DOHH2 (cell line): ENCODE measurements at regions not wholly inside any gene's neighbourhood (a gene's known extent, or its start where the extent isn't known, plus 50 kb on each side); places are given as distances from the start of the nearest gene placed in this dataset.

Source experiments
- H3F3A ChIP-seq: fragments of 200-600 bp; sonication (generic), shearing (Covaris generic); 2 replicates; pipeline ENCODE4 v1.6.0; 2016; ENCODE audit warnings: antibody characterized with exemption, mild to moderate bottlenecking; ENCODE audit not compliant: control insufficient read depth, insufficient read depth
- H3K27ac ChIP-seq: fragments of 200-600 bp; sonication (generic); 2 replicates; pipeline ENCODE4 v1.5.1; 2014; ENCODE audit warnings: low read depth, mild to moderate bottlenecking, low read length, moderate library complexity
- H3K27me3 ChIP-seq: fragments of 200-600 bp; sonication (generic); 2 replicates; pipeline ENCODE4 v1.6.1; 2014; ENCODE audit warnings: mild to moderate bottlenecking, low read length, mixed read lengths; ENCODE audit not compliant: control insufficient read depth
- H3K36me3 ChIP-seq: fragments of 200-600 bp; sonication (generic); 2 replicates; pipeline ENCODE4 v1.6.1; 2014; ENCODE audit warnings: mild to moderate bottlenecking, low read length, moderate library complexity, mixed read lengths; ENCODE audit not compliant: control insufficient read depth
- H3K4me1 ChIP-seq: fragments of 200-600 bp; sonication (generic); 2 replicates; pipeline ENCODE4 v1.6.1; 2014; ENCODE audit warnings: mild to moderate bottlenecking, low read length, mixed read lengths; ENCODE audit not compliant: control insufficient read depth
- H3K4me2 ChIP-seq: fragments of 200-600 bp; sonication (generic); 2 replicates; pipeline ENCODE4 v1.6.0; 2014; ENCODE audit warnings: mild to moderate bottlenecking, low read length, moderate library complexity
- H3K4me3 ChIP-seq: fragments of 200-600 bp; sonication (generic); 2 replicates; pipeline ENCODE4 v1.5.1; 2014; ENCODE audit warnings: mild to moderate bottlenecking, low read length, mixed read lengths
- H3K79me2 ChIP-seq: fragments of 200-600 bp; sonication (generic); 2 replicates; pipeline ENCODE4 v1.6.1; 2014; ENCODE audit warnings: mild to moderate bottlenecking, low read length, mixed read lengths; ENCODE audit not compliant: control insufficient read depth
- H3K9me2 ChIP-seq: fragments of 200-600 bp; sonication (generic); replicated peaks from 2 replicates; pipeline ENCODE4 v1.6.1; 2014; ENCODE audit warnings: mild to moderate bottlenecking, low read length, mixed read lengths; ENCODE audit not compliant: control insufficient read depth
- H3K9me3 ChIP-seq: fragments of 200-600 bp; sonication (generic); 2 replicates; pipeline ENCODE4 v1.6.1; 2014; ENCODE audit warnings: antibody characterized with exemption, low read length, mixed read lengths; ENCODE audit not compliant: control insufficient read depth, insufficient read depth
- H4K20me1 ChIP-seq: fragments of 200-600 bp; sonication (generic); 2 replicates; pipeline ENCODE4 v1.6.0; 2014; ENCODE audit warnings: low read depth, mild to moderate bottlenecking, antibody characterized with exemption, low read length, moderate library complexity; ENCODE audit not compliant: control insufficient read depth, insufficient read depth
- EZH2phosphoT487 ChIP-seq: fragments of 200-600 bp; sonication (generic); IDR thresholded peaks from 2 replicates; pipeline ENCODE4 v1.6.1; 2017; ENCODE audit warnings: borderline replicate concordance, mild to moderate bottlenecking, antibody characterized with exemption, low read length, moderate library complexity, mixed read lengths
- TF ChIP-seq, protein P1 (sequence below): fragments of 200-600 bp; sonication (generic); IDR thresholded peaks from one replicate; pipeline ENCODE4 v1.5.1; 2014; ENCODE audit warnings: antibody characterized with exemption, mild to moderate bottlenecking, low read depth, low read length; ENCODE audit not compliant: poor library complexity, severe bottlenecking

DNA sequence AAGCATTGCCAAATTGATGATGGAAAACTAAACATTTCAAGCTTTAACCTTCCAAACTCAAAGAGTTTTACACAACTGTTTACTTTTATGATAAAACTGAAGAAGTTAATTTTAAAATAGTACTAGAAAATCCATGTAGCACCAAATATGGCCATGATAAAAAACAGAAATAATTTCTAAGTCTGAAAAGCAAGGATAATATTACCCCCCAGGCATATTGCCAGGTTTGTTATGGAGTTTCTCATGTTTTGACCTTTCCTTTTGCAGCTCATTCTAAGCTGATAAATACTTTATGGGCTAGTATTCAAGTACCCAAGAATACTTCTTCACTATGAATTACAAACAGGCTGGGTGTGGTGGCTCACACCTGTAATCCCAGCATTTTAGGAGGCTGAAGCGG is 209.9 kb upstream of the ZFP64 start:
- no peak overlapping the region for H3K4me2 ChIP-seq
- no peaks in the 10 kb centered on the region for H3K36me3 ChIP-seq
- no peaks in the 10 kb centered on the region for H3K79me2 ChIP-seq
- no peak overlapping the region for H3K27ac ChIP-seq
- no peaks in the 10 kb centered on the region for H3K9me3 ChIP-seq
- H3F3A ChIP-seq = no peaks in the 10 kb centered on the region
- H4K20me1 ChIP-seq = no peaks in the 10 kb centered on the region
- no peak for TF ChIP-seq EZH2phosphoT487
- TF ChIP-seq, protein P1, sequence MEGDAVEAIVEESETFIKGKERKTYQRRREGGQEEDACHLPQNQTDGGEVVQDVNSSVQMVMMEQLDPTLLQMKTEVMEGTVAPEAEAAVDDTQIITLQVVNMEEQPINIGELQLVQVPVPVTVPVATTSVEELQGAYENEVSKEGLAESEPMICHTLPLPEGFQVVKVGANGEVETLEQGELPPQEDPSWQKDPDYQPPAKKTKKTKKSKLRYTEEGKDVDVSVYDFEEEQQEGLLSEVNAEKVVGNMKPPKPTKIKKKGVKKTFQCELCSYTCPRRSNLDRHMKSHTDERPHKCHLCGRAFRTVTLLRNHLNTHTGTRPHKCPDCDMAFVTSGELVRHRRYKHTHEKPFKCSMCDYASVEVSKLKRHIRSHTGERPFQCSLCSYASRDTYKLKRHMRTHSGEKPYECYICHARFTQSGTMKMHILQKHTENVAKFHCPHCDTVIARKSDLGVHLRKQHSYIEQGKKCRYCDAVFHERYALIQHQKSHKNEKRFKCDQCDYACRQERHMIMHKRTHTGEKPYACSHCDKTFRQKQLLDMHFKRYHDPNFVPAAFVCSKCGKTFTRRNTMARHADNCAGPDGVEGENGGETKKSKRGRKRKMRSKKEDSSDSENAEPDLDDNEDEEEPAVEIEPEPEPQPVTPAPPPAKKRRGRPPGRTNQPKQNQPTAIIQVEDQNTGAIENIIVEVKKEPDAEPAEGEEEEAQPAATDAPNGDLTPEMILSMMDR = no peak
- H3K9me2 ChIP-seq = no peaks in the 10 kb centered on the region; the same call in 1 of the 2 replicates
- no peaks in the 10 kb centered on the region for H3K4me1 ChIP-seq
- H3K27me3 ChIP-seq = no peaks in the 10 kb centered on the region; the same call in 1 of the 2 replicates
- H3K4me3 ChIP-seq = no peak overlapping the region

DNA sequence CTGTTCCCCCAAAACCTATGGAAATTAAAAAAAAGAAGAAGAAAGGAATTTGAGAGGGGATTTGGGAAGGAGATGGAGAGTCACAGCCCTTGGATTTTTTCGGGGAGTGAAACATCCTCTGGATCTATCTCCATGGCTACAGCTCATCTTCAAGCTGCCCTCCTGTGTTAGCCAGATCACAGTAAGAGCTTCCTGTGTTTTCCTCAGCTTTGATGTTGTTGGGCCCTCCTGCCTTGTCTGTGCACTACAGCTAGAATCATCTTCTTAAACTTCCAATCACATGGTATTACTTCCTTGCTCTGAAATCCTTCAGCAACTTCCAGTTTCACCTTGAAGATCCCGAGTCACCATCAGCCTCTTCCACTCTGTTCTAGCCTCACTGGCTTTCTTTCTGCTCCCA is 207.8 kb upstream of the ZFP64 start:
- no peaks in the 10 kb centered on the region for H3K9me2 ChIP-seq
- H3K4me3 ChIP-seq = no peak overlapping the region
- H3K9me3 ChIP-seq = no peaks in the 10 kb centered on the region
- H4K20me1 ChIP-seq = no peaks in the 10 kb centered on the region
- H3K27me3 ChIP-seq = no peaks in the 10 kb centered on the region; the same call in 1 of the 2 replicates
- no peak overlapping the region for H3K27ac ChIP-seq
- H3K4me1 ChIP-seq = no peaks in the 10 kb centered on the region
- H3F3A ChIP-seq = no peaks in the 10 kb centered on the region
- TF ChIP-seq, protein P1 = no peak
- TF ChIP-seq EZH2phosphoT487 = no peak
- H3K79me2 ChIP-seq = no peaks in the 10 kb centered on the region
- H3K4me2 ChIP-seq = no peak overlapping the region
- H3K36me3 ChIP-seq = no peaks in the 10 kb centered on the region

DNA sequence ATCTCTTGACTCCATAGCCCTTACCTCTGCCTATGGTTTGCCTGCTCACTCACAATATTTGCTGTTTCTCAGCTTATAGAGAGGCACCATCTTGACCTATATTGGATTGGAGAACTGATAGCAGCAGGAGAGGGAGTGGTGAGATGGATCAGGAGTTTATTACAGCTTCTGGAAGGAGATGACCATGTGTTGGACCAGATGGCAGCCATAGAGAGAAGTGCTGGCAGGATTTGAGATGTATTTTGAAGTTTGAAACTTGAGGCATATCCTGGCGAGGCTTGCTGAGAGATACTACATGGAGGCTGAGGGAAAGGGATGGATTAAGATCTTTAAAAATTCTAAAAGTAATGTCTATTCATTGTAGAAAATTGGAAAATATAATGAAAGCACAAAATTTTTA is 198.0 kb upstream of the ZFP64 start:
- no peaks in the 10 kb centered on the region for H3K4me1 ChIP-seq
- TF ChIP-seq, protein P1 = no peak
- TF ChIP-seq EZH2phosphoT487 = no peak
- H3K79me2 ChIP-seq = no peaks in the 10 kb centered on the region
- no peaks in the 10 kb centered on the region for H4K20me1 ChIP-seq
- H3K4me3 ChIP-seq = no peak overlapping the region
- no peaks in the 10 kb centered on the region for H3K9me3 ChIP-seq
- no peak overlapping the region for H3K27ac ChIP-seq
- H3F3A ChIP-seq = no peaks in the 10 kb centered on the region
- no peaks in the 10 kb centered on the region for H3K9me2 ChIP-seq
- H3K36me3 ChIP-seq = no peaks in the 10 kb centered on the region
- H3K4me2 ChIP-seq = no peak overlapping the region
- H3K27me3 ChIP-seq = 0 out of 2 replicates have a peak, but pooled peaks cover 2% of the 10 kb centered on the region
